GM19239 (cell line): ENCODE measurements at regions not wholly inside any gene's neighbourhood (a gene's known extent, or its start where the extent isn't known, plus 50 kb on each side); places are given as distances from the start of the nearest gene placed in this dataset.

Experiments
- DNase-seq: peaks from one replicate; pipeline ENCODE4 v3.0.0; 2011; ENCODE audit warnings: low spot score; ENCODE audit not compliant: insufficient read length
- FAIRE-seq: peaks from 2 replicates; lab custom pipeline; 2011; peaks lifted over from hg19 to GRCh38; lab: Jason Lieb, UNC

DNA sequence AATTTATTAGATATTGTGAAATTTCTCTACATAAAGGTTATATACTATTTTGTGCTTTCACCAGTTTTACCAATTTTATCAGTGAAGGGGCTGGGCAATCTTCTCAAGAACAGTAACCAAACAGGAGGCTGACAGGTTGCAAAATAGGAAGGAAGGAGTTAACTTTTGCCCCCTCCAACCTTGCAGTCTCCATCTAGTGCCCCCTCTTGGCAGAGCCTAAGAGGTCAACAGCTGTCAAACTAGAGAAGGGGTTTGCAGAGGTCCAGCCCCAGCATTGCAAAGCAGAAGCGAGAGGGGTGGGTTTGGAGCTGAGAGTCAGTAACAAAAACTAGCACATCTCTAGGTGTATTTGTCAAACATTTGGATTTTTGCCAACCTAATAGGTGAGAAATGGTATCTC, 391.0 kb downstream of the CDC5L start:
- FAIRE-seq, result no peak
- DNase-seq, result no peak
